GM19395 (cell line): ENCODE measurements at regions not wholly inside any gene's neighbourhood (a gene's known extent, or its start where the extent isn't known, plus 50 kb on each side); places are given as distances from the start of the nearest gene placed in this dataset.

Source experiments
- ATAC-seq: cut with Tn5 transposase; IDR thresholded peaks from one replicate; pipeline ENCODE4 v1.9.1; 2021; ENCODE audit warnings: mild to moderate bottlenecking, moderate library complexity; ENCODE audit not compliant: unreplicated experiment

GRCh38 chr2:51237626-51238271 is 205.8 kb upstream of the NRXN1 start:
- ATAC-seq: no peak

GRCh38 chr2:51232027-51232426 is 200.1 kb upstream of the NRXN1 start:
- no peak for ATAC-seq

GRCh38 chr2:51231071-51231470 is 199.1 kb upstream of the NRXN1 start:
- ATAC-seq: no peak

DNA sequence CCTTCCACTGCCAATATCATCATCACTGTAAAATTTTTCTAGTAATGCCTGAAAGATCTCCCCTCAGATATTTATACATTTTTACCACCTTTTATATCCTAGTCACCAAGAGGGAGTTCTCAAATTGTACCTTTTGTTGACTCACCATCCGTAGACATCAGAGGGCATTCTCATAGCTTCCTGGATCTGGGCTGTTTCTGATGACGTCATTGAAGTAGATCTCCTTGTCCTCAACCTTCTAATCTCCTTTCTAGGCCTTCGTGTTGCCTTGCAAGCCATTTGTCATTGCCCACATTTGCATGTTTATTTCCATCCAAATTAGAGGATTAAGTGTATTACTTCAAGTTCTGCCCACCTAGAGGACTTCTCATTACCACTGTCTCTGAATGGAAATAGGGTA is 193.4 kb upstream of the NRXN1 start:
- no peak for ATAC-seq

DNA sequence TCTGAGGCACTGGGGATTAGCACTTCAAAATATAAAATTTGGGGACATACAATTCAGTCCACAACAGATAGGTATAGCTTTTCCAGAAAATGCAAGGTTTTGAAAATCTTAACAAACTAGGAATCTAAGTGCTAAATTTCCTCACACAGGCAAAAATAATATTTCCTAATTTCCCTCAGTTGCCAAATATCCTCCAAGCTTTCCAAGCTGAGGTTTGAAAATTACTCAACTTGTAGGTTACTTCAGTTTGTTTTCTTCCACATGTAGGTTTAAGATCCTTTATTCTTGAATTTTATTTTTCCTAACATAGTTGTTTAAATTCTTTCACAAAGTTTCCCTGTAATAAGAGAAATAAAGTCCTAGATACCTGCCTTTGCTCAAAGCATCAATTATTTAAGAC is 192.9 kb upstream of the NRXN1 start:
- no peak for ATAC-seq

- ATAC-seq: no peak
Observed at GRCh38 chr2:51222106-51222505, 190.2 kb upstream of the NRXN1 start.

DNA sequence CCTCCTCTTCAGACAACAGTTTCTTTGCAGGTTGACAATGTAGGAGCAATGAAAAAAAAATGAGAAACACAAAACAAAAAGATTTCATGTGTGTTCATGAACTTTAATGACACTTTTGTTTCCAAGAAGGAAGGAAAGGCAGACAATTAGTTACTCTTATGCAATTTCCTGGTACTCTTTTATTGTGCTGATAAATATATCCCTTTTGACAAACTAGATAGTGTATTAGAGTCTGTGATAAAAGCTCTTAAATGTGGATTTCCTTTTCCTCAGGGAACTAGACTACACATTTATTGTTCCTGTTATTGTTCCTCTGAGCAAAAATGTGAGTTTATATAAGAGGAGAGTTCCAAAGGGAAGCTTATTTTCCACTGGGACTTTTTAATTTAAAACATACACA is 188.7 kb upstream of the NRXN1 start:
- no peak for ATAC-seq

DNA sequence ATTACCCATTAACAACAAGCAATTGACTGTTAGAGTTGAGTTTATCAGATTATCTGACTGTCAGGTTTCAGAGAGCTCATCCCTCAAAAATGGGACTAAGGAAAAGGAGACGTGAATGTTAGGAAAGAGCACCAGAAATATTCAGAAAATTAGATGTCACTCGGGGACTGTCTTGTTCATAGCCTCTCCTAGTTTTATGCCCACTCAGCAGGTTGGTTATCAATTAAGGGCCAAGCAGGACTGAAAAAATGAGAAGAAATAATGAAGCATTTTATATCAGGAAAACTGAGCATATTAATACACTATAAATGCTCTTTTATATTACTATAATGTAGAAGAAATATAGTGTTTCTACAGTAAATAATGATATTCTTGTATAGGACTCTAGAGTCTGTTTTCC is 188.1 kb upstream of the NRXN1 start:
- ATAC-seq: no peak

GRCh38 chr2:51219468-51219867 is 187.5 kb upstream of the NRXN1 start:
- no peak for ATAC-seq

DNA sequence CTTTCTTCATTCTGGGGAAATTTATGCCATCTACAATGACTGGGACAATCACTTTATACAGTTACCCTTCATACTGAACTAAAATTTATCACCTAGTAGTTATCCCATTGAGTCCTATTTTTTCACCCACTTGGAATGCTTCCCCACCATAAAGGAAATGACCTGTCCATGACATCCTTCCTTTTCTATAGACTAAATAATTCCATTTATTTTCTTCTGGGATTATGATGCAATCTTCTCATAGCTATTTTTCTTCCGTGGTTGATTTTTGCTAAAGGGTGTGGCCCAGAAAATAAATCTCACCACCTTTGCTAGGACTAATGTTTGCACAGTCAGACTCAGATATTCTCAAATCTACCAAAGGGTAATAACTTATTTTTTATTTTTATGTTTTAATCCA is 186.1 kb upstream of the NRXN1 start:
- no peak for ATAC-seq

DNA sequence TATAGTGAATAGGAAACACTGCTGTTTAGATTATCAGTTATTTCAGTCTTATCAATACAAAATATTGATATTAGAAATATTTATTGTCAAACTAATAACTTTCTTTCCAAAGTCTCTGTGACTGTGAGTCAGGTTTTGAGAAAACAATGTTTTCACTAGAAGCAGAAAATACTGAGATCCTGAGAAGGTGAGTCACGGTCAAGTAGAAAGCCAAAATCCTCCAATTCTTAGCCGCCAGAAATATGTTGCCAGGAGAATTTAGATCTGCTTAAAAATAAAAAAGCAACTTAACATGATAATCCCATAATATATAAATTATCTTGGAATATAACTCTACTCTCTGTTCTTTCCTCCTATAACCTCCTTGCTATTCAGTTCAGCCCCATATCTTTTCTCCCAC is 181.9 kb upstream of the NRXN1 start:
- no peak for ATAC-seq

- peak; percentile 41 for ATAC-seq
Observed at GRCh38 chr2:51212374-51212773, 180.4 kb upstream of the NRXN1 start.

DNA sequence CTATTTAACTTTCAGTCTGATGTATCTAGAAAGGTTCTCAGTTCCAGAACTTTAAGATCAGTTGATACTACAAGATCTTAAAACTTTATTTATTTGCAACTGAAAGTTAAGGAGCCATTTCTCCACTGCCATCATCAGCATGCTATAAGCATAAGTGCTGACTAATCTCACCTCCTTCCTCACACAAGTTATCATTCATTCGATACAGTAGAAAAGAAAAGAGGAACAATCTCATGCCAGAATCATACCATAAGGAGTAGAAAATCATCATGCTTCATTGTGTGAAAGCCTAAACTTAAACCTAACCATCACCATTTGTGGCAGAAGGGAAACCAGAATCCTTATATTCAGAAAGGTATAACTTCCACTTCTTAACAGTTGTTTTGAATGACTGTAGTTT is 176.6 kb upstream of the NRXN1 start:
- no peak for ATAC-seq

GRCh38 chr2:51201295-51201694 is 169.4 kb upstream of the NRXN1 start:
- no peak for ATAC-seq

DNA sequence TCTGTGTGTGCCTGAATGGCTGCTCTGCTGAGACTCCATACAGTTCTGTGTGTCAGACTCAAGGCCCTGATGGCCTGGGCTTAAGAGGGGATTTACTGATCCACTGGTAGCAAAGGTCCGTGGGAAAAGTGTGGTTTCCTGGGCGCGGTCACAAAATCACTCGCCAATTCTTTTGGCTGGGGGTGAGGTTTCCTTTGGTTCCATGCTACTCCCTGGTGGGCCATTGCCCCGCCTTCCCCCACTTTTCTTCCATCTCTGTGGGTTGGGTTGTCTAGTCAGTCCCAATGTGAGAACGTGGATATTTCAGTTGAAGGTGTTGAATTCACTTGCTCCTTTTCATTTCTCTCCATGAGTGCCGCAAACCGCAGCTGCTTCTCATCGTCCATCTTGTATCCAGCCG is 162.7 kb upstream of the NRXN1 start:
- no peak for ATAC-seq

GRCh38 chr2:51170273-51170672 is 138.3 kb upstream of the NRXN1 start:
- ATAC-seq: no peak

DNA sequence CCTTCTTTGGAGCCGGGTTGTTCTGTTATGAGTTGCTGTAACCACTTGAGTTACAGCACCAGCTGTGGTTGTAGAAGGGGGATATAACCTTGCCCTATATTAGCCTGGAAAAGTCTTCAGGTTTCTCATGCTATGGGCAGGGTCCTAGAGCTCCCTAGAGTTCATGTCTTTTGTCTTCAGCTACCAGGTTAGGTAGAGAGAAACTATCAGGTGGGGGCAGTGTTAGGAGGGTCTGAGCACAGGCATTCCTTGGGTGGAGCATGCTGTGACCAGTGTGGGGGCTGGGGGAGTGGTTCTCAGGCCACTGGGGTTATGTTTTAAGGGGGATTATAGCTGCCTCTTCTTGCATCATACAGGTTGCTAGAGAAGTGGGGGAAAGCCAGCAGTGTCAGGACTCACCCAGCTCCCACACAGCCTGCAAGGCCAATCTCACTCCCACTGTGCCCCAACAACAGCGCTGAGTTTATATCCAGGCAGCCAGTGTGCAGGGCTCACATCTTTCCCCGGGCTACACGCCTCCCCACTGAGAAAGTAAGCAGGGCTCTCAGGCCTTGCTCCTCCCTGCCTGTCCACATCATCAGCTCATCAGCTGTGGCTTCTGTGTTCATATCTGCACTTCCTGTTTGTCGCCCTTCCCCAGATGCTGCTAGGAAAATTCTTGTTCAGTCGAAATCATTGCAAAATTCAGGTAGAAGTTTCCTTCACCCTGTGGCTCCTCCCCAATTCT is 133.8 kb upstream of the NRXN1 start:
- no peak for ATAC-seq

DNA sequence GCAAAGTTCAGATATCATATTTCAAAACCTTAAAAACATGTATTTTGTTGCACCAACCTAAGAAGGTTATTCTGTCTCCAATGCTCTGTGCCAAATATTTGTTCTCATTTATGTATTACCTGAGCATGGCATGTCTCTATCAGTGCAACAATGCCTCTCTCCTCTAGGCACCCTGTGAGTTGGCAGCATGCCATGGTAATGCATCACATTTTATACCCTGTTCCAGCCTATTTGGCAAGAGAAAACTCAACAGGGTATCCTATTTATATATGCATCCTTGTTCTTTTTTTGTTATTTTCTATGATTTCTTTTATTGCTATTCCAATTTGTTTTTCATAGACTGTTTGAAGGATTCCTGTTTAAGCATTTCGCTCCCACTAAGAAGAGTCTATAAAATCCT is 126.3 kb upstream of the NRXN1 start:
- no peak for ATAC-seq

DNA sequence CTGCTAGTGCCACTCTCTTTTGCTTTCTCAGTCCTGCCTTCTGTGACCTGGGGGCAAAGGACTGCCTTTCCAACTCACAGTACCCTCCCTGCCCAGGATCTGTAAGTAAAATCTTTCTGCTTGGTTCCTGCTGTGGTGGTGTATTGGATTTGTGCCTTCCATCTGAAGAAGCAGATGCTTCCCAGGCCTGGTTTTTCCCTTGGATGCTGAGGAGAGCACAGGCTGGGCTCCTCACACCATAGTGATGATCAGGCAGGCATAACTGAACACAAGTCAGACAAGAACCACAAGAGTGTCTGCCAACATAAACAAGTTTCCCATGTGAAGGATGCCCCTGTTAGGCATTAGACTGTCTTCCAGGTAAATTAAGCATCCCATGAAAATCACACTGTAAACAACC is 121.3 kb upstream of the NRXN1 start:
- ATAC-seq: no peak

- no peak for ATAC-seq
Observed at GRCh38 chr2:51151490-51152140, 119.7 kb upstream of the NRXN1 start.

GRCh38 chr2:51149725-51150124 is 117.8 kb upstream of the NRXN1 start:
- no peak for ATAC-seq

- ATAC-seq: no peak
Observed at GRCh38 chr2:51145761-51146160, 113.8 kb upstream of the NRXN1 start.
